Skin epidermis (tissue), 12 donors: ENCODE measurements at regions not wholly inside any gene's neighbourhood (a gene's known extent, or its start where the extent isn't known, plus 50 kb on each side); places are given as distances from the start of the nearest gene placed in this dataset.

Source experiments
- H3K27ac ChIP-seq, 21 experiments: fragments of 200-600 bp; sonication (generic) in 11 of 21; one replicate each; pipeline ENCODE4 v1.5.0; 2020; ENCODE audit warnings: mild to moderate bottlenecking in 3 of 21, inconsistent platforms in 2 of 21, moderate library complexity in 2 of 21
- H3K4me3 ChIP-seq, 7 experiments: fragments of 200-600 bp; sonication (generic) in 2 of 7; one replicate each; pipeline ENCODE4 v1.5.0; 2020; ENCODE audit warnings: inconsistent platforms in 2 of 7, mild to moderate bottlenecking in 2 of 7, moderate library complexity in 1 of 7

DNA sequence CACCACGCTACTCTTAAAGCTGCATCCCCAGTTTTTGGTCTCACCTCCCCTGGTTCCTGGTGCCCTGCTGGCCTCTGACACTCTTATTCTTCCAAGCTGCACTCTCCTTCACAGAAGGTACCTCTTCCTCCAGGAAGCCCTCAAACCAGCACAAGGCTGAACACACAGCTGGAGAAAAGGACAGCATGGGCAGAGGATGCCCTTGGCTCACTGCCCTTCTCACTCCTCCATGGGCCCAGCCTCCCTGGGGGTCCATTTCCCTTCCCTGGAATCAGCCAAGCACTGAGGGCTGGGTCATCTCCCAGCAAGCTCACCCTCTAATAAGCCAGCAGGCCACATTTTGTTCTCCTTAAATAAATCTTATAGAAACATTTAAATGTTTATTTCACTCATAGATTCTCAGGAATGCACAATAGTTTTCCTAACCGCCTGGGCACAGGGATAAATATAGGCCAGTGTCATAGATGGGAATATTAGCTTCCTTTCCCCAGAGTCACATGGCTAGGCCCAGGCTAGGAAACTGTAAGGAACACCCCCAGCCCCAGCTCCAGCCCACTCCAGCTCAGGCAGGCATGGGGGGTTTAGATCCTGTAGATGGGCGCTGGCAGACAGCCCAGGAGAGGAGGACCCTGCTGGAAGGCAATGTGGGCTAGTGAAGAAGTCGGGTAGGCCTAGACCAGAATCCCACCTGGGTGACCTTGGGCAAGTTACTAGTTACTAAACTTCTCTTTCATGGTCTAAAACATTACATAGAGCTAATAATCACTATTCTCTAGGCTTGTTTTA lies 51.5 kb downstream of the IRAG1 start:
- H3K4me3 ChIP-seq, result no peak overlapping the region
- peak overlapping the region in 5 of 21 experiments; percentile 18 to 52 (median 30) for H3K27ac ChIP-seq

DNA sequence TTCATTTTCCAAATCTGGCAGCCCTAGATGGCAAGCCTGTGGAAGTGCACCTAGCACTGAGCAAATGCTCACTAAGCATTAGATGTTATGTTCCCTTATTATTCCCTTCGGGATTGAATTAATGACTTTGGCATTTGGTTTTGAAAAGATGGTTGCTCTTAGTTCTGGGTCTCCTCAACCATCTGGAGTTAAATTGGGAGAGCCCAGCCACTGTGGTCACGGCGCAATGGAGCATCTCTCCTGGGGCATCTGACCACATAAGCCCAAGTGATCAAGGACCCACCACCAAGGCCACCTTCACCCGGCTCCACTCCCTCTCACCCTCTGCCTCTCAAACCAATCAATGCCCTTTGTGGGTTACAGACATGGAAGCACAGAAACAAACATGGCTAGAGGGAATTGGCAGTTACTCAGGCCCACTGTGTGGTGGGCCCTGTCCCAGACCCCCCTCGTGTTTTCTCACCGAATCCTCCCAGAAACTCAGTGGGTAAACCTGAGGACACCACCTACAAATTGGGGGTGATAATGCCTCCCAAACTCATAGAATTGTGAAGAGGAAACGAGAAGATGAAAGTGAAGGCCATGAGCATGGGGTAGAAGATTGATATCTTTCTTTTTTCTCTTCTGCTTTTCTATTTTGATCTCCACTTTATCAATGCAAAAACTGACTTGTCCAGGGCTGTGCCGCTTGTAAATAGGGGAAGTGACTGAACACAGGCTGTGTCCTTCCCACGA lies 52.2 kb downstream of the IRAG1 start:
- H3K4me3 ChIP-seq, result no peak overlapping the region
- peak overlapping the region in 4 of 21 experiments; percentile 30 to 52 (median 40) for H3K27ac ChIP-seq

DNA sequence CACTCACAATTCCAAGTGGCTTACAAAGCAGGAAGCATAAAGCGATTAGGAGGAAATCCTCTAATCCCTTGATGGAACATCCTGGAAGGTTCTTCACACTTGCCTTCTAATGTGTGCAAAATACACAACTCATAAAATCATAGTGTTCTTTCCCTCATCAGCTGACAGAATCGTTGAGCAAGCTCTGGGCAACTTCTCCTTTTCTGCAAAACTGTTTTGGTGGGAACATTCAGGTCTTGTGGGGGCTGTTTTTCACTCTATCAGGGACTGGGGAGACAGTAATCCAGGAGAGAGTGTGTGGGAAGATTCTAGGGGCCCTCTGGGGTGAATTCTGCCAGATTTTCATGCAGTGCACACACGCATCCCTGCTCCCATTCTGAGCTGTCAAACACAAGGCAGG lies 53.2 kb downstream of the IRAG1 start:
- Histone ChIP-seq H3K4me3 (no peak overlapping the region), H3K27ac (peak overlapping the region in 2 of 21 experiments; percentile 7 to 50)

DNA sequence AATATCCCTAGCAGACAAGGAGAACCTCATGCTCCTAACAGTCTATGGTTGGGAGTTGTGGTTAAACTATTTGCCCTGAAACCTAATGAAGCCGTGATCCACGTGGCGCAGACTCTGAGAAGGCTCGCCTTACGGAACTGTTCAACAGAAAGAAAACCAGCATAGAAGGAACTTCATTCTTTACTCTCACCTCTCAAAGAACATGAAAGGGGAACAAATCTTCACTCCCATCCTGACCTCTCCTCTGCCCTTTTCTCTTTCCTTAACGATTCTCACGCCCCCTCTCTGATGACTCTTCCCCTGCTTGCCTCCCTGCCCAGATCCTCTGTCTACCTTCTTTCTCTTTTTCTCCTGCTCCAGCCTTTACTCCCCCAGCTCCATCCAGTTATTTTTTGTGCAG lies 54.2 kb downstream of the IRAG1 start:
- H3K4me3 ChIP-seq, result no peak overlapping the region
- peak overlapping the region in 4 of 21 experiments; percentile 7 to 50 (median 30) for H3K27ac ChIP-seq

- Histone ChIP-seq H3K4me3 (no peak overlapping the region), H3K27ac (peak overlapping the region in 6 of 21 experiments; percentile 7 to 48 (median 18))
These were observed 55.1 kb downstream of the IRAG1 start for GRCh38 chr11:10638316-10638925.

GRCh38 chr11:10637731-10638151 lies 55.8 kb downstream of the IRAG1 start:
- Histone ChIP-seq H3K27ac (peak overlapping the region in 4 of 21 experiments; percentile 12 to 33 (median 24)), H3K4me3 (no peak overlapping the region)

DNA sequence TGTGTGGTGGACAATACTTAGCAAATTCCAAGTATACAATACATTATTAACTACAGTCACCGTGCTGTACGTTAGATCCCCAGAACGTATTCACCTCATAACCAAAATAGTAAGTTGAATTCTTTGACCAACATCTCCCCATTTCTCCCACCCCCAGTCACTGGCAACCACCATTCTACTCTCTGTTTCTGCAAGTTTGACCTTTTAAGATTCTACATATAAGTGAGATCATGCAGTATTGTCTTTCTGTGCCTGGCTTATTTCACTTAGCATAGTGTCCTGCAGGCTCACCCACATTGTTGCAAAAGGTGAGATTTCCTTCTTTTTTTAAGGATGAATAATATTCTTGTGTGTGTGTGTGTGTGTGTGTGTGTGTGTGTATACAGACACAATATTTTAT lies 59.1 kb downstream of the IRAG1 start:
- H3K4me3 ChIP-seq, result no peak overlapping the region

DNA sequence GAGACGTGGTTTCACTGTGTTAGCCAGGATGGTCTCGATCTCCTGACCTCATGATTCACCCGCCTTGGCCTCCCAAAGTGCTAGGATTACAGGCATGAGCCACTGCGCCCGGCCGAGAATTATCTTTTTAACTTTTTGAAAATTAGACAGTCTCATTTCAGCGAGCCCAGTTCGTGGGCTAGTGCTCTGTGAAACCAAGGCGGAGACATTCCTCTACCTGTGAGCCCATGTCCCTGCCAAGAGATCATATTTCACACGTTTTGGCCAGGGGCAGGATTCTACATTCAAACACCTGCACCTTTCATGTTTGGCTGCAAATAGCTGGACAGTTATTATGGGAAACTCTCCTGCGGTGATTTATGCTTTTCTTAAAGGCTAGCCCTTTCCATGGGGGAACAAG lies 60.3 kb downstream of the IRAG1 start:
- Histone ChIP-seq H3K27ac (no peak overlapping the region), H3K4me3 (no peak overlapping the region)

More for the DNA sequence above, 59.1 kb downstream of the IRAG1 start:
- H3K27ac ChIP-seq, result no peak overlapping the region

GRCh38 chr11:10632483-10632882 lies 61.1 kb downstream of the IRAG1 start:
- Histone ChIP-seq H3K27ac (no peak overlapping the region), H3K4me3 (no peak overlapping the region)

- Histone ChIP-seq H3K4me3 (no peak overlapping the region), H3K27ac (no peak overlapping the region)
These were observed 61.8 kb downstream of the IRAG1 start for GRCh38 chr11:10631761-10632160.

DNA sequence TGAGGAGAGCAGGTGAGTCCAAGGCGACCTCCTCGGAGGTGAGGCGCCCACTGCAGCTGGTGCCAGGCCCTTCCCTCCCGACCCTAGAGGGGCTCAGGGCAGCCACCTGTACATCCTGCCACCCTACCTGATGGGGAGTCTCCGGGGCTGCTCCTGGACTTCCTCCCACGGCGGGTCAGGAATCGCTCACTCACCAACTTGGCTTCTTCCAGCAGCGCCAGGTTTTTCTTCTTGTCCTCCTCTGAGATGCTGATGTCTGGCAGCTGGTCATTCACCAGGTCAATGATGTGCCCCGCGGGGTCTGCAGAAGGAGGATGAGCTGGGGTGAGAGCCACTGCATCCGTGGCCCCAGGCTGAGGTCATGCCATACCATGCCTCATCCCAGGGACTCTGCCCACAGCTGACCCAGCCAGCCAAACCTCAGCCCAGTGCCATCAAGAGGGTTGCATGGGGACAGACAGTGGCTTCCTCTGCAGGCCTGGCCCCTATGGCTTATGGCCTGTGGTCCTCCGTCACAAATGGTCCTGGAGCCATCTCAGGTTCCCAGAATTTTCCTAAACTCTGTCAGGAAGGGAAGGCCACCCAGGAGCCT lies 61.0 kb upstream of the LYVE1 start:
- Histone ChIP-seq H3K4me3 (no peak overlapping the region), H3K27ac (no peak overlapping the region)

GRCh38 chr11:10628508-10629236 lies 60.2 kb upstream of the LYVE1 start:
- Histone ChIP-seq H3K27ac (peak overlapping the region in 1 of 21 experiments; percentile 23), H3K4me3 (no peak overlapping the region)

DNA sequence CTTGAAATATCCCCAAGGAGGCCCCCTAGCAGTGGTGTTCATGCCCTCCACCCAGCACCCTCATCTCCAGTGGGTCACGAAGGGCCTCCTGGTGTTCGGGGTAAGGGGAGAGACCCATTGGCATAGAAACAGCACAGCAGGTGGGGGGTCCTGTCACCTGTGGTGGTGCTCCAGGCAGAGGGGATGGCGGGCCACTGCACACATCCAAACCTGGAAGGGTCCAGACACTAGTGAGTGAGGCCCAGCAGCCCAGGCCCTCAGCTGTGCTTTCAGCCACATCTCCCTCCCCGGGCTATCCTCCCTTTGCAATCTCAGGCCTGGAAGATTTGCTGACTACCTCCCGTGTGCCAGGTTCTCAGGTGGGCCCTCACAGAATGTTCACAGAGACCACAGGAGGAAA lies 59.4 kb upstream of the LYVE1 start:
- H3K4me3 ChIP-seq, result no peak overlapping the region
- H3K27ac ChIP-seq, result no peak overlapping the region

- H3K27ac ChIP-seq, result peak overlapping the region in 1 of 21 experiments; percentile 2
- no peak overlapping the region for H3K4me3 ChIP-seq
These were observed 58.8 kb upstream of the LYVE1 start for GRCh38 chr11:10627291-10627690.

- H3K4me3 ChIP-seq, result no peak overlapping the region
- peak overlapping the region in 4 of 21 experiments; percentile 1 to 52 (median 26) for H3K27ac ChIP-seq
These were observed 57.5 kb upstream of the LYVE1 start for GRCh38 chr11:10625982-10626311.

DNA sequence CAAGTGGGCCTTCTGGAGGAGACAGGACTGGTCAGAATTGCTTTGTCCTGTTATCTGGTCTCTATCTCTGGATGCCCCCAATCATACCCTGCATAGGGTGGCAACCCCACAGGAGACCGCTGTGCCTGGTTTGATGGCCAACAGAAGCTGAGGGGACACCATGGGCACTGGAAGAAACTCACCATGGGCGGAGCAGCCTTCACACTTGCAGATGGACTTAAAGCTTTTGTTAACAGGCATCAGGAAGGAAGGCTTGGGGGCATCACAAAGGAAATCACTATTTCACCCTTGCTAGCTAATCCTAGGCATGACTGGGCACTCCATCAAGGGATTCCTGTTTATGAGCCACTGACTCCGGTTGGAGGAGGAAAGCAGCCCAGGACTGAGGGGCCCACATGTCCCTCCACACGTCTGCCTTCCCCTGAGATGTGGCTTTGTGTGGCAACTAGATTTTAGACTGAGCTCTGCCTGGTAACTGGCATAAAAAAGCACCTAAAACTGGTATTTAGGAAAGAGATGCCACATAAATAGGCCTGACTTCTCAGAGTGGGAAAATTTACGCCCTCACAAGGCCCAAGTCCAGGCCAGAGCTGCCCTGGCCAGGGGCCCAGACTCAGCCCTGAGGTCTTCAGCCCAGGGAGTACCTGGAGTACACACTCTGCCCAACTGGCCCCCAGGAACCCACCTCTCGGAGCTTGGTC lies 57.0 kb upstream of the LYVE1 start:
- Histone ChIP-seq H3K4me3 (no peak overlapping the region), H3K27ac (peak overlapping the region in 4 of 21 experiments; percentile 1 to 31 (median 14))

DNA sequence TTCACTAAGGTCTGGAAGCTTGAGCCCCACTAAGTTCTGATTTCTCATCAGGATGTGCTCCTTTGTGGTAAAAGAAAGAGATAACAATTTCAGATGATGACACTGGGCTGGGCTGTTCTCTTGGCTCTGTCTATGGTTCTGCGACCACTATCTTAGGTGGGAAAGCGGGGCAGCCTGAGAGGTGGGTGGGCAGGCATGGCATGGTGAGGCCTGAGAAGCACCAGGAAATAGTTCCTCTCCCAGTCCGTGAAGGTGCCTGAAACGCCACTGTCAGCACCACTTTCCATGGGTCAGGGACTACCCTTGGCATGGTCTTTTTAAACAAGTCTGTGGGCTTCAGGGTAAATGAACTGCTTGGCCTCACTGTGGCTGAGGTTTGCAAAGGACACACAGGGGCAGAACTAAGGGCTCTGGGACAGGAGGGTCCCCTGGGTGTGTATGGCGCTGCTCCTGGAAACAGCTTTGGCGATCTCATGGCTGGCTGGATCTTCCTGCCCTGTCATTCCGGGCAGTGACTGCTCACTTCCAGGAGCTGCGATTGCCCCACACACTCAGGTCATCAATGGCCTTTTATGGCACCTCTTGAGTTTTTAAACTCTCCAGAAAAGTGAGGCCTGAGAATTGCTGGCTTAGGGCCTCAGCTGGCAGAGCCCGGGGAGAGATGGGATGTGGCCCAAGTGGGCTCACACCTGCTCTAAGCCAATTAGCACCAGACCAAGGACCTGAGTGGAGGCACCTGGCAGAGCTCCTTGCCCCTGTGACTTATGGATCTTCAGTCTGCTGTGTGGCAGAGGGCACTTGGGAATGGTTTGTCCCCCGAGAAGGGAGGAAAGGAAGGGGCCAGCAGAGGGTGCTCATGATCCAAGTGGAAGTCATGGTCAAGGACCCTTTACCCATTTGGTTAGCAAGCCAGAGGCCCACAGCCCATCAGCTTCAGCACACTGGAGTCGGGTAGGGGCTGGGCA lies 55.6 kb upstream of the LYVE1 start:
- Histone ChIP-seq H3K4me3 (no peak overlapping the region), H3K27ac (peak overlapping the region in 8 of 21 experiments; percentile 6 to 69 (median 42))
